Parathyroid adenoma (tissue), 2 donors: ENCODE measurements at regions not wholly inside any gene's neighbourhood (a gene's known extent, or its start where the extent isn't known, plus 50 kb on each side); places are given as distances from the start of the nearest gene placed in this dataset.
"Not testable (repeated sequence)": the region's sequence is repeated elsewhere in the genome, so short reads cannot be mapped to it uniquely, and the experiment has no call there.

Experiments
- H2AFZ ChIP-seq: fragments of 300-600 bp; sonication (generic); one replicate; pipeline ENCODE4 v1.7.0; 2017; ENCODE audit warnings: antibody characterized with exemption, mild to moderate bottlenecking
- H3K27ac ChIP-seq: fragments of 300-600 bp; sonication (generic); one replicate; pipeline ENCODE4 v1.7.0; 2017
- H3K27me3 ChIP-seq: fragments of 300-600 bp; sonication (generic); one replicate; pipeline ENCODE4 v1.7.0; 2017; ENCODE audit warnings: low read length; ENCODE audit not compliant: control insufficient read depth, insufficient read depth
- H3K36me3 ChIP-seq: fragments of 300-600 bp; sonication (generic); one replicate; pipeline ENCODE4 v1.7.0; 2017; ENCODE audit warnings: low read length; ENCODE audit not compliant: control insufficient read depth, insufficient read depth
- H3K4me1 ChIP-seq: fragments of 300-600 bp; sonication (generic); one replicate; pipeline ENCODE4 v1.7.0; 2017; ENCODE audit warnings: control low read depth
- H3K4me2 ChIP-seq: fragments of 300-600 bp; sonication (generic); one replicate; pipeline ENCODE4 v1.7.0; 2017; ENCODE audit warnings: low read length
- H3K4me3 ChIP-seq: fragments of 300-600 bp; sonication (generic); one replicate; pipeline ENCODE4 v1.7.0; 2017; ENCODE audit warnings: low read depth, low read length
- H3K79me2 ChIP-seq: fragments of 300-600 bp; sonication (generic); one replicate; pipeline ENCODE4 v1.7.0; 2017; ENCODE audit warnings: control low read depth
- H3K9ac ChIP-seq: fragments of 300-600 bp; sonication (generic); one replicate; pipeline ENCODE4 v1.7.0; 2017; ENCODE audit warnings: mild to moderate bottlenecking
- H3K9me3 ChIP-seq: fragments of 300-600 bp; sonication (generic); one replicate; pipeline ENCODE4 v1.7.0; 2017; ENCODE audit warnings: low read length; ENCODE audit not compliant: control insufficient read depth
- CTCF ChIP-seq: fragments of 300-600 bp; sonication (generic); IDR thresholded peaks from one replicate; pipeline ENCODE4 v1.7.0; 2017; ENCODE audit warnings: antibody characterized with exemption, mild to moderate bottlenecking
- donor health status: primary hyperparathyroidism.

- Histone ChIP-seq H3K36me3 (no peaks in the 10 kb centered on the region), H3K4me3 (no peak overlapping the region), H3K4me2 (no peak overlapping the region), H3K79me2 (no peaks in the 10 kb centered on the region), H3K27ac (no peak overlapping the region), H2AFZ (no peak overlapping the region), H3K9me3 (no peaks in the 10 kb centered on the region), H3K4me1 (no peaks in the 10 kb centered on the region), H3K9ac (no peak overlapping the region), H3K27me3 (no peaks in the 10 kb centered on the region)
- no peak for TF ChIP-seq CTCF
These were observed 55.0 kb upstream of the PAK3 start for GRCh38 chrX:111041018-111041462.

- no peak overlapping the region for H2AFZ ChIP-seq
- no peaks in the 10 kb centered on the region for H3K4me1 ChIP-seq
- no peak overlapping the region for H3K9ac ChIP-seq
- H3K27me3 ChIP-seq = no peaks in the 10 kb centered on the region
- no peak overlapping the region for H3K4me3 ChIP-seq
- TF ChIP-seq CTCF = no peak
- H3K79me2 ChIP-seq = no peaks in the 10 kb centered on the region
- H3K9me3 ChIP-seq = no peaks in the 10 kb centered on the region
- no peak overlapping the region for H3K4me2 ChIP-seq
- no peak overlapping the region for H3K27ac ChIP-seq
- no peaks in the 10 kb centered on the region for H3K36me3 ChIP-seq
These were observed 55.5 kb upstream of the PAK3 start for GRCh38 chrX:111040377-111041017.

- H3K27ac ChIP-seq = no peak overlapping the region
- no peaks in the 10 kb centered on the region for H3K27me3 ChIP-seq
- no peaks in the 10 kb centered on the region for H3K79me2 ChIP-seq
- H3K36me3 ChIP-seq = no peaks in the 10 kb centered on the region
- no peak overlapping the region for H3K4me2 ChIP-seq
- no peak overlapping the region for H3K4me3 ChIP-seq
- H3K9me3 ChIP-seq = no peaks in the 10 kb centered on the region
- H2AFZ ChIP-seq = no peak overlapping the region
- no peak overlapping the region for H3K9ac ChIP-seq
- H3K4me1 ChIP-seq = no peaks in the 10 kb centered on the region
- TF ChIP-seq CTCF = no peak
These were observed 56.4 kb upstream of the PAK3 start for GRCh38 chrX:111039606-111040005.

GRCh38 chrX:111035991-111036390 lies 60.0 kb upstream of the PAK3 start:
- Histone ChIP-seq H3K27ac (no peak overlapping the region), H3K27me3 (no peaks in the 10 kb centered on the region), H3K9ac (no peak overlapping the region), H3K36me3 (no peaks in the 10 kb centered on the region), H3K9me3 (no peaks in the 10 kb centered on the region), H3K4me3 (no peak overlapping the region), H3K79me2 (no peaks in the 10 kb centered on the region), H3K4me2 (no peak overlapping the region), H2AFZ (no peak overlapping the region), H3K4me1 (no peaks in the 10 kb centered on the region)
- no peak for TF ChIP-seq CTCF

GRCh38 chrX:111035256-111035655 lies 60.7 kb upstream of the PAK3 start:
- no peaks in the 10 kb centered on the region for H3K36me3 ChIP-seq

GRCh38 chrX:111022998-111023397 lies 73.0 kb upstream of the PAK3 start:
- not testable (repeated sequence) for H3K27ac ChIP-seq

More at GRCh38 chrX:111035256-111035655, 60.7 kb upstream of the PAK3 start:
- no peak overlapping the region for H2AFZ ChIP-seq
- no peaks in the 10 kb centered on the region for H3K27me3 ChIP-seq
- H3K79me2 ChIP-seq = no peaks in the 10 kb centered on the region
- no peak overlapping the region for H3K4me2 ChIP-seq
- H3K4me3 ChIP-seq = no peak overlapping the region
- H3K9ac ChIP-seq = no peak overlapping the region
- no peaks in the 10 kb centered on the region for H3K9me3 ChIP-seq
- no peak for TF ChIP-seq CTCF
- H3K4me1 ChIP-seq = no peaks in the 10 kb centered on the region
- H3K27ac ChIP-seq = no peak overlapping the region

More at GRCh38 chrX:111022998-111023397, 73.0 kb upstream of the PAK3 start:
- not testable (repeated sequence) for H3K4me2 ChIP-seq, H3K9me3 ChIP-seq, H3K9ac ChIP-seq, H3K27me3 ChIP-seq, H2AFZ ChIP-seq, H3K79me2 ChIP-seq, H3K36me3 ChIP-seq, H3K4me3 ChIP-seq, H3K4me1 ChIP-seq
